Activated naive CD8-positive, alpha-beta T cell treated with anti-CD3 and anti-CD28 coated beads, Interleukin-2, amount 50 U/mL, for 24 hours (primary cell): ENCODE measurements at regions not wholly inside any gene's neighbourhood (a gene's known extent, or its start where the extent isn't known, plus 50 kb on each side); places are given as distances from the start of the nearest gene placed in this dataset.

ENCODE experiments used
- ATAC-seq: fragments of 150-1000 bp; cut with Tn5 transposase; one replicate; pipeline ENCODE4 v1.10.0; 2021
- DNase-seq: peaks from one replicate; pipeline ENCODE4 v3.0.0; 2021
- H3K27ac Mint-ChIP-seq: one replicate; pipeline ENCODE4 v1.8.0; 2021; ENCODE audit warnings: mild to moderate bottlenecking, mixed read lengths
- H3K27me3 Mint-ChIP-seq: one replicate; pipeline ENCODE4 v1.8.0; 2021; ENCODE audit warnings: mixed read lengths
- H3K36me3 Mint-ChIP-seq: one replicate; pipeline ENCODE4 v1.8.0; 2021; ENCODE audit warnings: low read depth, mixed read lengths
- H3K4me1 Mint-ChIP-seq: one replicate; pipeline ENCODE4 v1.8.0; 2021; ENCODE audit warnings: mixed read lengths
- H3K4me3 Mint-ChIP-seq: one replicate; pipeline ENCODE4 v1.8.0; 2021; ENCODE audit warnings: mild to moderate bottlenecking, moderate library complexity, mixed read lengths
- H3K9me3 Mint-ChIP-seq: one replicate; pipeline ENCODE4 v1.8.0; 2021; ENCODE audit warnings: mixed read lengths

DNA sequence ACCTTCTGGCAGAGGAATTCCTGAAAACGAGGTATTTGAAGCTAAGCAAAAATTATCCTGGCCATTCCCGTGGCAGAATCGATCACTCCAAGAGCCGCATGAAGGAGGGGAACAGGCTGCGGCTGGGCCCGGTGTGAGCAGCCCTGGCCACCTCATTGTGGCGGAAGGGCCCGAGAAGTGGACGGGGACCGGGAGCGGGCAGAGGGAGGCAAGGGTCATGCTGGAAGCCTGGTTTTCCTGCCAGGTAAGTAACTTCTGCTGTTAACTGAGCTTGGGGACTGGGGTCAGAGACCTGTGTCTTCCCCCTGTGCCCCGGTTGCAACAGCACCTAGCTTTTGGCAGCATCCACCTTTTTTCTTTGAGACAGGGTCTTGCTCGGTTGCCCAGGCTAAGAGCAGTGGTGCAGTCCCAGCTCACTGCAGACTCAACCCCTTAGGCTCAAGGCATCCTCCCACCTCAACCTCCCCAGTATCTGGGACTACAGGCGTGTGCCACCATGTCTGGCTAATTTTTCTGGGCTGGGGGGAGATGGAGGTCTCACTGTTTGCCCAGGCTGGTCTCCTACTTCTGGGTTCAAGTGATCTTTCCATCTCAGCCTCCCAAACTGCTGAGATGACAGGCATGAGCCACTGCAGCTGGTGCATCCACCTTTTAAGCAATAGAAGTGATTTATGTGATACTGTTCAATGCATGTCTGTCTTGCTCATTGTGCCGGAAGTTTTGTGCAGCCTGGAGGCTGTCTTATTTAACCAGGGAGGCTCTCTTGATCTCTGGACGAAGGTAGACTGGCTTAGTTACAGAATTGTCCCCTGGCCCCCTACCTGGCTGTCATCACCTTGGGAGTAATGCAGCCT lies 174.0 kb upstream of the MYL2 start:
- DNase-seq (no peak), ATAC-seq (no peak)
- Mint-ChIP-seq H3K4me1 (peaks cover 18% of the 10 kb centered on the region), H3K9me3 (no peaks in the 10 kb centered on the region), H3K36me3 (no peaks in the 10 kb centered on the region), H3K27me3 (no peaks in the 10 kb centered on the region), H3K4me3 (no peak overlapping the region), H3K27ac (no peak overlapping the region)

- DNase-seq: peak; percentile 20
- no peaks in the 10 kb centered on the region for H3K9me3 Mint-ChIP-seq
- H3K36me3 Mint-ChIP-seq: no peaks in the 10 kb centered on the region
- no peak for ATAC-seq
- H3K27me3 Mint-ChIP-seq: no peaks in the 10 kb centered on the region
- no peak overlapping the region for H3K27ac Mint-ChIP-seq
- peaks cover 13% of the 10 kb centered on the region for H3K4me1 Mint-ChIP-seq
- no peak overlapping the region for H3K4me3 Mint-ChIP-seq
Observed at GRCh38 chr12:111093428-111094142, 173.2 kb upstream of the MYL2 start.

GRCh38 chr12:111091051-111091450 lies 170.7 kb upstream of the MYL2 start:
- Mint-ChIP-seq H3K4me3 (no peak overlapping the region), H3K4me1 (peaks cover 13% of the 10 kb centered on the region), H3K9me3 (no peaks in the 10 kb centered on the region), H3K27ac (no peak overlapping the region), H3K27me3 (no peaks in the 10 kb centered on the region), H3K36me3 (no peaks in the 10 kb centered on the region)
- ATAC-seq (no peak), DNase-seq (no peak)

- Mint-ChIP-seq H3K4me1 (peaks cover 13% of the 10 kb centered on the region), H3K9me3 (no peaks in the 10 kb centered on the region), H3K4me3 (no peak overlapping the region), H3K27me3 (no peaks in the 10 kb centered on the region), H3K36me3 (no peaks in the 10 kb centered on the region), H3K27ac (no peak overlapping the region)
- ATAC-seq: no peak
- no peak for DNase-seq
Observed at GRCh38 chr12:111089616-111090015, 169.2 kb upstream of the MYL2 start.

GRCh38 chr12:111088409-111088808 lies 168.0 kb upstream of the MYL2 start:
- no peaks in the 10 kb centered on the region for H3K27me3 Mint-ChIP-seq
- ATAC-seq (no peak), DNase-seq (no peak)
- H3K36me3 Mint-ChIP-seq: no peaks in the 10 kb centered on the region
- no peaks in the 10 kb centered on the region for H3K9me3 Mint-ChIP-seq
- H3K4me3 Mint-ChIP-seq: no peak overlapping the region
- peaks cover 7% of the 10 kb centered on the region for H3K4me1 Mint-ChIP-seq
- H3K27ac Mint-ChIP-seq: no peak overlapping the region

DNA sequence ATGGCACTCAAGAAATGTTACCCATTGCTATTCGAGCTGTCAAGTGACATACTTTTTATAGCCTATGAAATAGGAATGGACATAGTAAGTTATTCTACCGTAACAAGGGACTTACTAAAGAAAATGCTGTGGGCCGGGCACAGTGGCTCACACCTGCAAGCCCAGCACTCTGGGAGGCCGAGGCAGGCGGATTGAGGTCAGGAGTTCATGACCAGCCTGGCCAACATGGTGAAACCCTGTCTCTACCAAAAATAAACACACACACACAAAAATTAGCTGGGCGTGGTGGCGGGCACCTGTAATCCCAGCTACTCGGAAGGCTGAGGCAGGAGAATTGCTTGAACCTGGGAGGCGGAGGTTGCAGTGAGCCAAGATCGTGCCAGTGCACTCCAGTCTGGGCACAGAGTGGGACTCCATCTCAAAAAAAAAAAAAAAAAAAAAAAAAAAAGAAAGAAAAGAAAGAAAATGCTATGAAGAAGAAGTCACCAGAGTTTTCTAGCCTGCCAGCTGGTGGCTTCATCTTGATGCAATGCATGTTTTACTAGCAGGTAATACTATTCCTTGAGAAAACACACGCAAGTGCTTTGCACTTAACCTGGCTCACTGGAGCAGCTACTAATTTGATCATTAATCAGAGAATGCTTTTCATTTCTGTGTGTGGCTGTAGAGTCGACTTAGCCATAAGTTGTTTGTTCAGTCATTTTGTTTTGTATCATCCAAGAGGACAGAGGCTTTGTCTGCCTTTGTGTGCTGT lies 166.7 kb upstream of the MYL2 start:
- no peak overlapping the region for H3K4me3 Mint-ChIP-seq

DNA sequence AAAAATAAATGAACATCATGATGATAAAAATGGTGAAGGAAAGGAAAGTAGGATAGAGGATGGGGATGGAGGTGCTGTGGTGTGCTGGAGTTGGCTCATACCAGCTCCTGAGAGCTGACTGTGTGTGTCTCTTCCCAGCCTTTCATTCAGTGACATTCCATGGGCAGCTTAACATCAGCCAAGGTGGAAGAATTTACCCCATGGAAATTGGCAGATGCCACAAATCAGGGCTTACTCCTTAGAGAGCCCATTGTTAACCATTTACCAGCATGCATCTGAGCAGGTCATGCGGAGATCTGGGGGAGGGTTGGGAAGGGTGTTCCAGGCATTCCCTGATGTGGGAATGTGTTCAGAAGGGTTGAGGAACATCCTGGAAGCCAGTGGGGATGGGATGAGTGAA lies 164.7 kb upstream of the MYL2 start:
- H3K4me1 Mint-ChIP-seq: no peaks in the 10 kb centered on the region
- no peaks in the 10 kb centered on the region for H3K9me3 Mint-ChIP-seq
- DNase-seq (no peak), ATAC-seq (no peak)
- no peaks in the 10 kb centered on the region for H3K27me3 Mint-ChIP-seq
- H3K4me3 Mint-ChIP-seq: no peak overlapping the region
- no peak overlapping the region for H3K27ac Mint-ChIP-seq
- no peaks in the 10 kb centered on the region for H3K36me3 Mint-ChIP-seq

More for the DNA sequence above, 166.7 kb upstream of the MYL2 start:
- DNase-seq: no peak
- no peak for ATAC-seq
- Mint-ChIP-seq H3K4me1 (no peaks in the 10 kb centered on the region), H3K9me3 (no peaks in the 10 kb centered on the region), H3K36me3 (no peaks in the 10 kb centered on the region), H3K27ac (no peak overlapping the region), H3K27me3 (no peaks in the 10 kb centered on the region)

DNA sequence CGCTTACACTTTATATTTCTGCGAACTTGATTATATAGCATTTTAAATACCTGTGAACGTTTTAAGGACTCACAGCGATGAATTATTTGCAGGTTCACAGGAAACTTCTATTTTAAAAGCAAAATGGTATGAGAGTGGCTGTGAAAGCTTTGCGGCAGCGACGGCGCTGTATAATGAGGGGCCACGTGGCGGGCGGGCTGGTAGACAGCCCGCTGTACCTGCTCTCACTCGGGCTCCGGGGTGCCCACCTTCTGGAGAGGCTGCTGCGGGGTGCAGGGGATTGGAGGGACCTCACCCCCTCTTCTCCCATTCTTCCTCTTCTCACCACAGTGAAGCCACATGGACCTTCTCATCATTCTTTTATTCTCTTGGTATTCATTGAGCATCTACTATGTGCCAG lies 164.2 kb upstream of the MYL2 start:
- no peak overlapping the region for H3K27ac Mint-ChIP-seq
- DNase-seq: no peak
- no peaks in the 10 kb centered on the region for H3K36me3 Mint-ChIP-seq
- no peaks in the 10 kb centered on the region for H3K4me1 Mint-ChIP-seq
- no peaks in the 10 kb centered on the region for H3K9me3 Mint-ChIP-seq
- ATAC-seq: no peak
- no peaks in the 10 kb centered on the region for H3K27me3 Mint-ChIP-seq
- no peak overlapping the region for H3K4me3 Mint-ChIP-seq

GRCh38 chr12:111084158-111084557 lies 163.8 kb upstream of the MYL2 start:
- Mint-ChIP-seq H3K4me3 (no peak overlapping the region), H3K9me3 (no peaks in the 10 kb centered on the region), H3K4me1 (no peaks in the 10 kb centered on the region), H3K27ac (no peak overlapping the region), H3K27me3 (no peaks in the 10 kb centered on the region), H3K36me3 (no peaks in the 10 kb centered on the region)
- DNase-seq (no peak), ATAC-seq (no peak)

- Mint-ChIP-seq H3K36me3 (no peaks in the 10 kb centered on the region), H3K9me3 (no peaks in the 10 kb centered on the region), H3K4me3 (no peak overlapping the region), H3K27ac (no peak overlapping the region), H3K27me3 (no peaks in the 10 kb centered on the region), H3K4me1 (no peaks in the 10 kb centered on the region)
- ATAC-seq (no peak), DNase-seq (no peak)
Observed at GRCh38 chr12:111081600-111081999, 161.2 kb upstream of the MYL2 start.

- ATAC-seq: no peak
- no peaks in the 10 kb centered on the region for H3K9me3 Mint-ChIP-seq
- DNase-seq: no peak
- H3K4me3 Mint-ChIP-seq: no peak overlapping the region
- no peaks in the 10 kb centered on the region for H3K36me3 Mint-ChIP-seq
- no peaks in the 10 kb centered on the region for H3K27me3 Mint-ChIP-seq
- H3K27ac Mint-ChIP-seq: no peak overlapping the region
- peaks cover 6% of the 10 kb centered on the region for H3K4me1 Mint-ChIP-seq
Observed at GRCh38 chr12:111078731-111079130, 158.4 kb upstream of the MYL2 start.

GRCh38 chr12:111076611-111077451 lies 156.5 kb upstream of the MYL2 start:
- DNase-seq (no peak), ATAC-seq (no peak)
- Mint-ChIP-seq H3K36me3 (no peaks in the 10 kb centered on the region), H3K4me1 (peaks cover 6% of the 10 kb centered on the region), H3K9me3 (no peaks in the 10 kb centered on the region), H3K27me3 (no peaks in the 10 kb centered on the region), H3K27ac (no peak overlapping the region), H3K4me3 (no peak overlapping the region)

DNA sequence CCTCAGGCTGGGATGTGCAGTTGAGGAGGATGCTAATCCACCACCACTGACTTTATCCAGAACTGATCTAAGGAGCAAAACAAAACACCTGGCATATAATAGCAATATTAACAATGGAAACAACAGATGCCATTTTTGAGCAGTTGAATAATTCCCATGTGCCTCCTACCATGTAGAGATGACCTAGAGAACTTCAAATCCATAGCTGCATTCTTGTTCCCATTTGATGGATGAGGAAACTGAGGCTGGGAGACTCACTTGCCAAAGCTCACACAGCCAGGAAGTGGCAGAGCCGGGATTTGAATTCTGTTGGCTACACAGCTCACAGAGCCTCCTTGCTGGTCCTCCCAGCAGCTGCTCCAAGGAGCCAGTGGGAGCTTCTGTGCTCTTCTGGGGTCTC lies 155.8 kb upstream of the MYL2 start:
- peaks cover 6% of the 10 kb centered on the region for H3K4me1 Mint-ChIP-seq
- no peaks in the 10 kb centered on the region for H3K36me3 Mint-ChIP-seq
- H3K27ac Mint-ChIP-seq: no peak overlapping the region
- DNase-seq (no peak), ATAC-seq (no peak)
- H3K9me3 Mint-ChIP-seq: no peaks in the 10 kb centered on the region
- no peaks in the 10 kb centered on the region for H3K27me3 Mint-ChIP-seq
- no peak overlapping the region for H3K4me3 Mint-ChIP-seq

GRCh38 chr12:111074965-111075364 lies 154.6 kb upstream of the MYL2 start:
- DNase-seq: no peak
- no peak for ATAC-seq
- Mint-ChIP-seq H3K27ac (no peak overlapping the region), H3K4me1 (peaks cover 6% of the 10 kb centered on the region), H3K27me3 (no peaks in the 10 kb centered on the region), H3K36me3 (no peaks in the 10 kb centered on the region), H3K9me3 (no peaks in the 10 kb centered on the region), H3K4me3 (no peak overlapping the region)
